Esophagus muscularis mucosa (tissue), 4 donors: ENCODE measurements at regions not wholly inside any gene's neighbourhood (a gene's known extent, or its start where the extent isn't known, plus 50 kb on each side); places are given as distances from the start of the nearest gene placed in this dataset.

Experiments used
- DNase-seq: peaks from one replicate; pipeline ENCODE4 v3.0.0-alpha.2; 2017; ENCODE audit errors: extremely low spot score
- H3K27ac ChIP-seq, 4 donors: fragments of 200-600 bp; sonication (generic); replicated peaks in 1 of 4; 1 replicate in 3 of 4; 2 replicates in 1 of 4; pipeline ENCODE4 v1.5.1; 2016 to 2019; ENCODE audit warnings: mild to moderate bottlenecking in 1 of 4
- H3K27me3 ChIP-seq, 4 donors: fragments of 200-600 bp; sonication (generic); one replicate each; pipeline versions ENCODE4 v1.5.1 to v1.6.0; 2016 to 2019
- H3K36me3 ChIP-seq, 4 donors: fragments of 200-600 bp; sonication (generic); one replicate each; pipeline ENCODE4 v1.5.1; 2016 to 2019
- H3K4me1 ChIP-seq, 4 donors: fragments of 200-600 bp; sonication (generic); one replicate each; pipeline ENCODE4 v1.5.1; 2016 to 2019
- H3K4me3 ChIP-seq, 4 donors: fragments of 200-600 bp; sonication (generic); 1 replicate in 2 of 4; 2 replicates in 2 of 4; pipeline ENCODE4 v1.5.1; 2016 to 2019; ENCODE audit warnings: mild to moderate bottlenecking in 4 of 4, moderate library complexity in 1 of 4
- H3K9me3 ChIP-seq, 4 donors: fragments of 200-600 bp; sonication (generic); 1 replicate in 3 of 4; 2 replicates in 1 of 4; pipeline ENCODE4 v1.5.1; 2016 to 2019
- CTCF ChIP-seq, 3 experiments: fragments of 200-600 bp in 2 of 3; fragments of 450-650 bp in 1 of 3; sonication (generic) in 2 of 3; IDR thresholded peaks; one replicate each; pipeline ENCODE4 v1.5.1; 2017 to 2019; ENCODE audit warnings: antibody characterized with exemption in 3 of 3, mild to moderate bottlenecking in 2 of 3, moderate library complexity in 1 of 3
- EP300 ChIP-seq: sonication (generic); formaldehyde crosslinking; IDR thresholded peaks from one replicate; pipeline ENCODE4 v1.6.1; 2017; ENCODE audit warnings: antibody characterized with exemption
- POLR2A ChIP-seq: fragments of 450-650 bp; IDR thresholded peaks from one replicate; pipeline ENCODE4 v1.6.1; 2017; ENCODE audit warnings: antibody characterized with exemption, moderate library complexity, mild to moderate bottlenecking, low read depth
- POLR2AphosphoS5 ChIP-seq, 2 donors: sonication (generic); formaldehyde crosslinking; IDR thresholded peaks; one replicate each; pipeline ENCODE4 v1.6.1; 2017; ENCODE audit warnings: antibody characterized with exemption in 2 of 2
- WGBS: methylation state at CpG from one replicate; pipeline ENCODE4 v1.1.5; 2018; 5-methylcytosine and 5-hydroxymethylcytosine counted together
- intact Hi-C: fragments of 100-400 bp; cut with DNase I; formaldehyde crosslinking; loops from one replicate; pipeline ENCODE4 v1.15.1; 2023

GRCh38 chr18:10060841-10061240 is 147.0 kb downstream of the VAPA start:
- intact Hi-C loops = no loop called here
- Histone ChIP-seq H3K4me1 (peaks cover 50 to 63% (median 61%) of the 10 kb centered on the region in 4 donors), H3K4me3 (no peak overlapping the region), H3K27ac (peak overlapping the region in 1 of 4 donors; percentile 11), H3K9me3 (no peaks in the 10 kb centered on the region), H3K36me3 (no peaks in the 10 kb centered on the region), H3K27me3 (no peaks in the 10 kb centered on the region)
- WGBS = 90% methylated on average over 3 of the region's 3 CpGs
- no peak for DNase-seq
- no peak for TF ChIP-seq CTCF (IDR thresholded peaks at IDR 0.05)
- no peak for TF ChIP-seq POLR2AphosphoS5 (IDR thresholded peaks at IDR 0.05)
- TF ChIP-seq POLR2A = no peak
- no peak for TF ChIP-seq EP300

- peaks cover 50 to 61% (median 60%) of the 10 kb centered on the region in 4 donors for H3K4me1 ChIP-seq
- no peak for DNase-seq
- intact Hi-C loops = no loop called here
These were observed 147.8 kb downstream of the VAPA start for GRCh38 chr18:10061566-10062140.

GRCh38 chr18:10062302-10063300 is 148.8 kb downstream of the VAPA start:
- Histone ChIP-seq H3K27me3 (no peaks in the 10 kb centered on the region), H3K27ac (no peak overlapping the region), H3K4me3 (no peak overlapping the region), H3K36me3 (no peaks in the 10 kb centered on the region), H3K4me1 (peaks cover 42 to 60% (median 55%) of the 10 kb centered on the region in 4 donors), H3K9me3 (no peaks in the 10 kb centered on the region)
- TF ChIP-seq CTCF (IDR thresholded peaks at IDR 0.05) = no peak
- no peak for TF ChIP-seq EP300
- TF ChIP-seq POLR2AphosphoS5 (IDR thresholded peaks at IDR 0.05) = no peak
- no peak for TF ChIP-seq POLR2A
- DNase-seq = no peak
- 65% methylated on average over 8 of the region's 8 CpGs for WGBS
- intact Hi-C loops = no loop called here

More at GRCh38 chr18:10061566-10062140, 147.8 kb downstream of the VAPA start:
- H3K4me3 ChIP-seq = no peak overlapping the region
- no peaks in the 10 kb centered on the region for H3K9me3 ChIP-seq
- H3K36me3 ChIP-seq = no peaks in the 10 kb centered on the region
- no peaks in the 10 kb centered on the region for H3K27me3 ChIP-seq
- WGBS = 85% methylated on average over 4 of the region's 4 CpGs
- no peak overlapping the region for H3K27ac ChIP-seq
- no peak for TF ChIP-seq POLR2A
- no peak for TF ChIP-seq POLR2AphosphoS5 (IDR thresholded peaks at IDR 0.05)
- no peak for TF ChIP-seq CTCF (IDR thresholded peaks at IDR 0.05)
- no peak for TF ChIP-seq EP300

GRCh38 chr18:10063489-10063888 is 149.7 kb downstream of the VAPA start:
- Histone ChIP-seq H3K9me3 (no peaks in the 10 kb centered on the region), H3K36me3 (no peaks in the 10 kb centered on the region), H3K27me3 (no peaks in the 10 kb centered on the region), H3K4me3 (no peak overlapping the region), H3K27ac (no peak overlapping the region), H3K4me1 (peaks cover 36 to 60% (median 55%) of the 10 kb centered on the region in 4 donors)
- intact Hi-C loops = no loop called here
- 91% methylated on average over 8 of the region's 8 CpGs for WGBS
- TF ChIP-seq POLR2A (no peak), CTCF (IDR thresholded peaks at IDR 0.05) (no peak), EP300 (no peak), POLR2AphosphoS5 (IDR thresholded peaks at IDR 0.05) (no peak)
- DNase-seq = no peak
